ENCODE measurements at regions not wholly inside any gene's neighbourhood (a gene's known extent, or its start where the extent isn't known, plus 50 kb on each side); places are given as distances from the start of the nearest gene placed in this dataset.

DNA sequence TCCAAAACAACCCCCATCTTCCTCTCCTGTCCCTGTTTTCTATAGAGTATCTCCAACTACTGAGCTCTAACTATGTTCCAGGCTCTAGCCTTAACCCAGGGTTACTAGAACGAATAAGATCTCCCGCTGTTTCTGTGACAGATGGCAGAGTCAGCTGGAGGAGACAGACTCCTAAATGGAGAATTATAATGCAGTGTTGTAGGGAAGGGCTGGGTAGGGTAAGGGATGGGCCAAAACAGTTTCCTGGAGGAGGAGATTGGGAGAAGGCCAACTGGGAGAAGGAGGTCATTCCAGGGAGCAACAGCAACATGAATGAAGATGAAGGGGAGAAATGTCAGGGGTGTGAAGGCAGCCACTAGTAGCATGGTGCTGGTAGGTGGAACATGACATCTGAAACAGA is 73.4 kb upstream of the ANO4 start:
- Mint-ChIP-seq H3K27ac (ENCODE audit: unreplicated experiment) (no peak overlapping the region), H3K4me3 (ENCODE audit: unreplicated experiment) (peak overlapping the region; percentile 72), H3K36me3 (ENCODE audit: low read depth, unreplicated experiment) (no peaks in the 10 kb centered on the region), H3K9me3 (ENCODE audit: unreplicated experiment) (no peaks in the 10 kb centered on the region), H3K4me1 (ENCODE audit: low read depth, unreplicated experiment) (peaks cover 3% of the 10 kb centered on the region), H3K27me3 (ENCODE audit: low read depth, unreplicated experiment) (peaks cover 3% of the 10 kb centered on the region)
- FAIRE-seq, result no peak
- DNase-seq (ENCODE audit: low read depth), result no peak
- Histone ChIP-seq H3K4me3 (ENCODE audit: insufficient read depth, low read depth, low read length) (no peak overlapping the region), H3K36me3 (ENCODE audit: insufficient read depth, low read length) (no peaks in the 10 kb centered on the region), H4K20me1 (ENCODE audit: insufficient read depth, low read length) (no peaks in the 10 kb centered on the region), H3K9ac (ENCODE audit: low read length) (no peak overlapping the region), H3K4me1 (ENCODE audit: insufficient read depth, low read length) (peaks cover 7% of the 10 kb centered on the region), H3K79me2 (ENCODE audit: insufficient read depth, low read length) (no peaks in the 10 kb centered on the region), H3K27ac (ENCODE audit: low read depth, low read length) (no peak overlapping the region), H2AFZ (ENCODE audit: low read depth, low read length) (no peak overlapping the region), H3K27me3 (ENCODE audit: insufficient read depth, low read length) (peaks cover 26% of the 10 kb centered on the region), H3K4me2 (ENCODE audit: low read length) (no peak overlapping the region), H3K9me3 (ENCODE audit: insufficient read depth, low read depth, low read length) (no peaks in the 10 kb centered on the region)
- TF ChIP-seq, protein P1, sequence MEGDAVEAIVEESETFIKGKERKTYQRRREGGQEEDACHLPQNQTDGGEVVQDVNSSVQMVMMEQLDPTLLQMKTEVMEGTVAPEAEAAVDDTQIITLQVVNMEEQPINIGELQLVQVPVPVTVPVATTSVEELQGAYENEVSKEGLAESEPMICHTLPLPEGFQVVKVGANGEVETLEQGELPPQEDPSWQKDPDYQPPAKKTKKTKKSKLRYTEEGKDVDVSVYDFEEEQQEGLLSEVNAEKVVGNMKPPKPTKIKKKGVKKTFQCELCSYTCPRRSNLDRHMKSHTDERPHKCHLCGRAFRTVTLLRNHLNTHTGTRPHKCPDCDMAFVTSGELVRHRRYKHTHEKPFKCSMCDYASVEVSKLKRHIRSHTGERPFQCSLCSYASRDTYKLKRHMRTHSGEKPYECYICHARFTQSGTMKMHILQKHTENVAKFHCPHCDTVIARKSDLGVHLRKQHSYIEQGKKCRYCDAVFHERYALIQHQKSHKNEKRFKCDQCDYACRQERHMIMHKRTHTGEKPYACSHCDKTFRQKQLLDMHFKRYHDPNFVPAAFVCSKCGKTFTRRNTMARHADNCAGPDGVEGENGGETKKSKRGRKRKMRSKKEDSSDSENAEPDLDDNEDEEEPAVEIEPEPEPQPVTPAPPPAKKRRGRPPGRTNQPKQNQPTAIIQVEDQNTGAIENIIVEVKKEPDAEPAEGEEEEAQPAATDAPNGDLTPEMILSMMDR (IDR thresholded peaks at IDR 0.05; ENCODE audit: insufficient read depth, low read depth, low read length), result no peak
- TF ChIP-seq EZH2 (IDR thresholded peaks at IDR 0.05; ENCODE audit: insufficient read depth, low read length), result no peak

DNA sequence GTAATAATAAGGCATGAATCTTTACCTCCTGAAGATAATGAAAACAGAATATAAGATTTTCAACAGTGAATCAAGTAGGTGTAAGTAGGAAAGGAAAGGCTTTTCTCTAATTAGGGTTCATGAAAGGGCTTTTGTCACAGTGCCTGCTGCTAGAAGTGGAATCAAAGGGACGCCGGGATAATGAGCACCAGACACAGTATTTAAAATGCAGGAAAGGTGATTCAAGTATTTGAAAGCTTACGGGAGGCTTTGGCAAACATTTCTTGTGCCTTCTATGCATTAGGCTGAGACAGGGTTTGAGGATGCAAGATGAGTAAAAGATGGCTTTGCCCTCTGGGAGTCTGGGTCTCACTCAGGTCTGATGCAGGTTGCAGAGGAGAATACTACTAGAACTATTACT is 70.5 kb upstream of the ANO4 start:
- no peaks in the 10 kb centered on the region for H3K79me2 ChIP-seq (ENCODE audit: insufficient read depth, low read length)
- no peak overlapping the region for H3K27ac ChIP-seq (ENCODE audit: low read depth, low read length)
- no peak overlapping the region for H3K4me2 ChIP-seq (ENCODE audit: low read length)
- no peak overlapping the region for H3K27ac Mint-ChIP-seq (ENCODE audit: unreplicated experiment)
- H3K36me3 Mint-ChIP-seq (ENCODE audit: low read depth, unreplicated experiment), result no peaks in the 10 kb centered on the region
- H3K4me1 ChIP-seq (ENCODE audit: insufficient read depth, low read length), result no peaks in the 10 kb centered on the region
- no peaks in the 10 kb centered on the region for H3K36me3 ChIP-seq (ENCODE audit: insufficient read depth, low read length)
- TF ChIP-seq, protein P1 (IDR thresholded peaks at IDR 0.05; ENCODE audit: insufficient read depth, low read depth, low read length), result no peak
- no peak for TF ChIP-seq EZH2 (IDR thresholded peaks at IDR 0.05; ENCODE audit: insufficient read depth, low read length)
- FAIRE-seq (no peak), DNase-seq (ENCODE audit: low read depth) (no peak)
- no peak overlapping the region for H3K4me3 Mint-ChIP-seq (ENCODE audit: unreplicated experiment)
- H3K4me3 ChIP-seq (ENCODE audit: insufficient read depth, low read depth, low read length), result no peak overlapping the region
- H2AFZ ChIP-seq (ENCODE audit: low read depth, low read length), result no peak overlapping the region
- H3K27me3 Mint-ChIP-seq (ENCODE audit: low read depth, unreplicated experiment), result no peaks in the 10 kb centered on the region
- H3K27me3 ChIP-seq (ENCODE audit: insufficient read depth, low read length), result peaks cover 5% of the 10 kb centered on the region
- no peak overlapping the region for H3K9ac ChIP-seq (ENCODE audit: low read length)
- H4K20me1 ChIP-seq (ENCODE audit: insufficient read depth, low read length), result no peaks in the 10 kb centered on the region
- H3K4me1 Mint-ChIP-seq (ENCODE audit: low read depth, unreplicated experiment), result no peaks in the 10 kb centered on the region
- no peaks in the 10 kb centered on the region for H3K9me3 ChIP-seq (ENCODE audit: insufficient read depth, low read depth, low read length)
- H3K9me3 Mint-ChIP-seq (ENCODE audit: unreplicated experiment), result no peaks in the 10 kb centered on the region

DNA sequence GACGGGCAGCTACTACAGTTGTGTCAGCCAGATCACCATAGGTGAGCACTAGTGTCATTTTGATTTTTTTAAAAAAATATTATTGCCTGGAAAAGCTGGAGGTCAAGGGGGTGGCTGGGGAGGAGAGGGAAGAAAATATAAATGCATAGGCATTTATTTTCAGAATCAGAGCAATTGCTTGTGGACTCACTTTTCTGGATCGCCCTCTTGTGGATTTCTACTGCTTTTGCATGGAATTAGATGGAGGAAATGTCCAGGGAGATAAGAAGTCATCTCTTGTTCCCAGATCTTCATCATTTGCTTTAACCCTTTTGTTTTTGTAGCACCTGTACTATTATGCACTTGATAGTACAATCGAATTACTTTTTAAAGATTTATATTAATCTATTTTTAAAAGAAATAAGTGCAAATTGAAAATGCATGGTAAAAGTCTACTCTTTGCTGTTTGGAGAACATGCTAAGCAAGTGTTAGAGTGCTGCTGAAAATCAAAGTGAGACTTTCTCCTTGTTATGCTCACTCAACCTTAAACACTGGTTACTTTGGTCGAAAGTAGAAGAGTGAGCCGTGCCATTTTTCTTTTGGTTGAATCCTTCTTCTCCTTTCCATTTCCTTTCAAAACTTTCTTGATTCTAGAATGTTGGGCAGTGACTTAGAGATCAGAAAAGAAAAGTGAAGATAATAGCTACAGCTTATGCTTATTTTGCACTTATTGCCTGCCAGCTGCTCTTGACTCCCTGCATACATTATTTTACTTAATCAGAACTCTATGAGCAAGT is 60.6 kb upstream of the ANO4 start:
- no peaks in the 10 kb centered on the region for H3K9me3 Mint-ChIP-seq (ENCODE audit: unreplicated experiment)
- H3K36me3 ChIP-seq (ENCODE audit: insufficient read depth, low read length), result no peaks in the 10 kb centered on the region
- no peak overlapping the region for H3K27ac ChIP-seq (ENCODE audit: low read depth, low read length)
- FAIRE-seq, result peak; percentile 56
- H3K4me1 ChIP-seq (ENCODE audit: insufficient read depth, low read length), result no peaks in the 10 kb centered on the region
- no peaks in the 10 kb centered on the region for H3K4me1 Mint-ChIP-seq (ENCODE audit: low read depth, unreplicated experiment)
- H3K4me3 Mint-ChIP-seq (ENCODE audit: unreplicated experiment), result no peak overlapping the region
- no peaks in the 10 kb centered on the region for H3K27me3 ChIP-seq (ENCODE audit: insufficient read depth, low read length)
- no peaks in the 10 kb centered on the region for H3K27me3 Mint-ChIP-seq (ENCODE audit: low read depth, unreplicated experiment)
- H3K36me3 Mint-ChIP-seq (ENCODE audit: low read depth, unreplicated experiment), result peaks cover 8% of the 10 kb centered on the region
- no peaks in the 10 kb centered on the region for H3K9me3 ChIP-seq (ENCODE audit: insufficient read depth, low read depth, low read length)
- no peak overlapping the region for H2AFZ ChIP-seq (ENCODE audit: low read depth, low read length)
- no peak for DNase-seq (ENCODE audit: low read depth)
- H4K20me1 ChIP-seq (ENCODE audit: insufficient read depth, low read length), result no peaks in the 10 kb centered on the region
- no peak overlapping the region for H3K4me3 ChIP-seq (ENCODE audit: insufficient read depth, low read depth, low read length)
- no peaks in the 10 kb centered on the region for H3K79me2 ChIP-seq (ENCODE audit: insufficient read depth, low read length)
- TF ChIP-seq EZH2 (IDR thresholded peaks at IDR 0.05; ENCODE audit: insufficient read depth, low read length), result no peak
- TF ChIP-seq, protein P1 (IDR thresholded peaks at IDR 0.05; ENCODE audit: insufficient read depth, low read depth, low read length), result peak; percentile 69
- no peak overlapping the region for H3K4me2 ChIP-seq (ENCODE audit: low read length)
- H3K27ac Mint-ChIP-seq (ENCODE audit: unreplicated experiment), result no peak overlapping the region
- no peak overlapping the region for H3K9ac ChIP-seq (ENCODE audit: low read length)
